Left cardiac atrium (tissue), 4 donors: ENCODE measurements at regions not wholly inside any gene's neighbourhood (a gene's known extent, or its start where the extent isn't known, plus 50 kb on each side); places are given as distances from the start of the nearest gene placed in this dataset.
A peak's percentile ranks its signal among the peaks of the same experiment; 100 is the strongest.

Source experiments
- ATAC-seq, 2 donors: fragments of 200-7000 bp; cut with Tn5 transposase; one replicate each; pipeline ENCODE4 v1.9.1; 2020; ENCODE audit warnings: mild to moderate bottlenecking in 2 of 2, moderate library complexity in 2 of 2
- DNase-seq: peaks from one replicate; pipeline ENCODE4 v3.0.0-alpha.2; 2020
- intact Hi-C, 2 donors: fragments of 100-400 bp; cut with DNase I; formaldehyde crosslinking; loops; one replicate each; pipeline versions ENCODE4 v1.14.1 to v1.15.1; 2022 to 2023
- donor health status: DM: no; HTN: yes; CAD: no.
- donor health status: DM: no; HTN: yes; CAD: no; lungs with severe emphysema.
- donor health status: DM: yes; HTN: yes; CAD: no.
- donor health status: Dilated cardiomyopathy.

DNA sequence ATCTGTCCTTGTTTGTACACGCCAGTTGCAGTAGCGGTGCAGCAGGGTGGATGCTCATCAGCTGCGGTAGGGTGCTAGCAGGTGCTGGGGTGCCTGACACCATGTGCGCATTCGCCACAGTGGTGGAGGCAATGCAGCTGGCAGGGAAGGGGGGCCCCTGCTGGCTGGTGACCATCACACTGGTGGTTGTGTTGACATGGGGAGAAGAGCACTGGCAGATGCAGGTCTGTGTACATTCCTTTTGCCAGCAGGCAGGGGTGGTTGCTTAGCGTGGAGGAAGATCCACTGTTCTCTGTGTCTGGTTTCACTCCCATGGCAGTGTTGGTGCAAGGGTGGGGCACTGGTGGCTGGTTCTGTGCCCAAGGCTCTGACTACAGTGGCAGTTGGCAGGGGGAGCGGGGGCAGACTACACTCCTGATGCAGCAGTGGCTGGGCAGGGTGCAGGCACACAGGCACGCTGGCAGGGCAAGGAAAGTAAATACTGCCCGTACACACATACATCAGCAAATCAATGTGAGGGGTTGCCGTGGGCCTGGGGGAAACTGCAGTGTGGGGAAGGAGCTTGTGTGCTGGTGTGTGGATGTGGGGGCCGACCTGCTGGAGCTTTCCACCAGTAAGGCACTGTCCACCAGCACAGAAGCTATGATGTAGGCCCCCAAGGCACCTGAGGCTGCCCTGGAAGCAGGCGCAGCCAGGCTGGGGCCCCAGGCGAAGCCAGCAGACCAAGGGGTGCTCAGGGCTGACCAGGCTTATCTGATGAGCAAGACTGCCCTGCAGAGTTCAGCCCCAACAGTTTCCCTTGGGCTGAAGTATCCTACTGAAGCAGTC is 87.2 kb upstream of the UNC5B start:
- intact Hi-C loops = no loop called here
- DNase-seq (no peak), ATAC-seq (peak; percentile 48 to 59)

DNA sequence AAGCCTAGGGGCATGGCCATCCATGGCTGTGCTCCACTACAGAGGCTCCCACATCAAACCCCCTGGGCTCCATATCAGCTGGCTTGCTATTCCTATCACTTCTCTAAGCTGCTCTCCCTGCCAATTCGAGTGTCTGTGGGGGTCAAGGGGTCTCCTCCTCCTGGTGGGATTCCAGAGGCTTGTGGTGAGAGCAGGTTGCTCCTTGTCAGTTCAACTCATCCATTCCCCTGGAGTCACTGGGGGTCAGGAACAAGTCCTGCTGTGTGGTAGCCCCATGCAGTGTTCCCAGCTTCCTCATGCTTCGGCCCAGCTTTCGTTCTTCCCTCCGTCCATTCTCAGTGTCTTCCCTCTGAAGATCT is 86.6 kb upstream of the UNC5B start:
- ATAC-seq (no peak), DNase-seq (no peak)
- intact Hi-C loops = no loop called here

DNA sequence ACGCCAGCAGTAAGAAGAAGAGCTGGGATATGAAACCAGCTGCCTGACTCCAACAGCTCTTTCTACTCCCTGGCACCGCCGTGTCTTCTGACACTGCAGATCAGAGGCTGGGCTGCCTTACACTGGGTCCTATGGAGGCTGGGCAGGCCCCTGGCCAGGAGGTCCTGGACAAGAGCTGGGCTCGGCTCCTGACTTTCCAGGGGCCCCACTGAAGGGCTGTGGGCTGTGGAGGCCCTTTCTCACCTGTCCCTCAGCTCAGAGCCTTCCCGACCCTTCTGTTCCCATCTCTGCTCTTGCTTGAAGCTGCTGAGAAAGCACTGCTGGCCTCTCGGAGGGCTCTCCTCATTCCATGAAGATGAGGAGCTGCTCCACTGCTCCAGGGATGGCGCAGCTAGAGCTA is 85.9 kb upstream of the UNC5B start:
- ATAC-seq = no peak
- DNase-seq = no peak
- intact Hi-C loops = no loop called here

DNA sequence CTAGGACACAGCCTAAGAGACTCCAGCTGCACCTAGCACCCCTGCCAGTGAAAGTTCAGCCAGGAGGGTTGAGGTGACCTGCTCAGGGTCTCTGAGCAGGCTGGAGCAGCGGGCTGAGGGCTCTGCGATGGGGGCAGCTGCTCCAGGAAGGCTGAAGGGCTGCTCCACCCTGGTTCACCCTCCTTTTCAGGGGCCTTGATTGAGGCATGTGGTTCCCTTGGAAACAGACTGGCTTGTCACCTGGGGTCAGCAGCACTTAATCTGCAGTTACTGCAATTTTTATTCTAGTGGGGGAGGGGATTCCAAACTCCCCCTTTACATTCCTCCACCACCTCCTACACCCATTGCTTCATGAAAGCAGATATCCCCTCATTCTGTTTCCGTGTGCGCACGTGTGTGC is 85.3 kb upstream of the UNC5B start:
- intact Hi-C loops = no loop called here
- DNase-seq = no peak
- no peak for ATAC-seq

DNA sequence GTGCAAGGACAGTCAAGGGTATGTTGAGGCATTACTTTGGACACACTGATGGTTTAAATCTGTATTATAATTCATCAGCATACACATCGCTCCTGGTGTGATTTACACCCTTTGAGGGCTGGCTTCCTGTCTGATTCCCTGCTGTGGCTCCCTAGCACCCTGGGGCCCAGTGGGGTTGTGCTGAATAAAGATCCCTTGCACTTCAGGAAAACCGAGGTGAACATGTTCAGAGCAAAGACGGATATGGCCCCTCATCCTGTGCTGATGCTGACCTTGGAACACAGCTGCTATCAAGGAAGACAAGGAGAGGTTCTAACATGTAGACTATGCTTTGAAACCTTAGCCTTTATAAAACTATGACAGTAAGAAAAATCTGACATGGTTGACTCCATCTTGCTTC is 84.6 kb upstream of the UNC5B start:
- intact Hi-C loops = no loop called here
- DNase-seq (no peak), ATAC-seq (no peak)

DNA sequence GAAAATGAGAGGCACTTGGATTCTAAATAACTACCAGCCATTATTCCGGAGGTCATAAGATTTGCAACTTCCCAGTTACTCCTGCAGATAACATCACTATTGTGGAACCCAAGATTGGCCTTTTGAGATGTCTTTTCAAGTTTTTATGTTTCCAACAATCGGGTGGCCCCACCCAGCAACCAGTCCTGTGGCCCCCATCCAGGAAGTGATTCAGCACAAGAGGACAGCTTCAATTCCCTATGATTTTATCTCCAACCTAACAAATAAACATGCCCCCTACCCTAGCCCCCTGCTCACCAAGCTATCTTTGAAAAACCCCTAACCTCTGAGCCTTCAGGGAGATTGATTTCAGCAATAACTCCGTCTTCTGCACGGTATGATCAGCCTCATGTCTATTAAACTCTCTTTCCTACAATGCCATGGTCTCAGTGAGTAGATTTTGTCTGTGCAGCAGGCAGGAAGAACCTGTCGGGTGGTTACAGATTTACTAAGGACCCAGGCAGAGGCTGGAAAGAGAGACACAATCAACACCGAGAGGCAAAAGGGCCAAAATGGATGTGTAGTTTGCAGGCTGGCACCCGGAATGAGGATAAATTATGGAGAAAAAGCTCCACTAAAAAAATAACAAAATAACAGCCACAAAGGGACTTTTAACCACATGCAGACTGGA is 83.9 kb upstream of the UNC5B start:
- DNase-seq (peak; percentile 66), ATAC-seq (no peak)
- intact Hi-C loops = no loop called here

DNA sequence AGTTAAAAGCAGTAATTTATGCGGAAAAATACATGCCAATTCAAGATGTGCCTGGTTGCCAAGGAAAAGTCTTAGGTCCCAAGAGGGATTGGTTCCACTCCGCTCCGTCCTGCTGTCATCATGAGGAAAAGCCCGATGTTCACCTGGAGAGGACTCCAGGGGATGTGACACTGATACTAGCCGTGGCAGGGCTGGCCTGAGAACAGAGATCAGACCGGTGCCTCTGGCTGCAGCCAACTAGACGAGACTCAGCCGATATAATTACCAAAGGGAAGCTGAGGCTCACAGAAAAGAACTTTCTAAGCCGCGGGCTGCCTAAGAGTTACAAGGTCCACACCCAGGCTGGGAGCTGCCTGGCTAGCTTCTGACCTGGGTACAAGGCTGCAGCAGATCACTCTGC is 81.3 kb upstream of the UNC5B start:
- intact Hi-C loops = no loop called here
- no peak for DNase-seq
- ATAC-seq = no peak

DNA sequence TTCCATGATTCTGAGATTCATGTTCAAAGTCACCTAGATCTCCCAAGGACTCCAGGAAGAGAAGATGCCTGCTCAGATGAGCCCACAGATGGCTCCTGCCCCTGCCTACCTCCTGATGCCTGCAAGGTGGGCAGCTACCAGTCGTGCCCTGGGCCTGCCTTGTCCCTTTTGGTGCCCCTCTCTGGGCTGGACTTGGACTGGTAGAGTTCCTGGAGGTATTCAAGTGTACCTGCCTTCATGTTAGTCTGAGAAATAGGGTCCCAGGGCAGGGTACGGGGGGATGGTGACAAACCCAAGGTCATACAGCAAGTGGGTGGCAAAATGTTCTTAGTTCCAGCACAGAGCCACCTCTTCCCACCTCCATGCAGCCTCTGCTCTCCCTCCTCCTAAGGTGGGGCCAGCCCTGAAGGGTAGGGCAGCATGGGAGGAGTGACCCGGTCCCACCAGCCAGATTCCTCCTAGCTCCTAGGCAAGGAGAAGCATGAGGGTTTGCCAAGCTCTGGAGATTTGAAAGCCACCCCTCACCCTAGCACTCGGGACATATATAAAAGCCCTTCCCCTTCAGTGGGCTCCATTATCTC is 80.8 kb upstream of the UNC5B start:
- no peak for ATAC-seq
- DNase-seq = no peak
- intact Hi-C loops = no loop called here

DNA sequence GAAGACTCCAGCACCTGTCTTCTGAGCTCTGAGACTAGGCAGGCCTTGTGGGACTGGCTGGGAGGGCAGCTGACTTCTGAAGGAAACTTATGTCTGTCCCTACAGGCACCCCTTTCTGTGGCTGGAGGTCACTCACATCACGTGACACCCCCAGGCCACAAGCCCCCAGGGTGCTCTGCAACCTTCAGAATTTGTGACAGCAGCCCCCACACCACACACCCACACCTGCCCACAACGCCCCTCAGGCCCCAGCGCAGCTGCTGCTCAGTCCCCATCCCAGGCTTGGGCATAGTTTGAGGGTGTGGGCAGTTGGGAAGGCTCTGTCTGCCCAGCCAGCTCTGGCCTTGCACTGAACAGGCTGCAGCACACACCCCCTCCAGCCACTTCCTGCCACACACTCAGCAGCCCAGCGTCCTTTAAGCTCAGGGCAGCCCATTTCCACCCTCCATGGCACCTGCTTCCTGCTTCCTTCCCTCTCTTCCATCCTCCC is 80.0 kb upstream of the UNC5B start:
- intact Hi-C loops = no loop called here
- ATAC-seq (no peak), DNase-seq (no peak)

DNA sequence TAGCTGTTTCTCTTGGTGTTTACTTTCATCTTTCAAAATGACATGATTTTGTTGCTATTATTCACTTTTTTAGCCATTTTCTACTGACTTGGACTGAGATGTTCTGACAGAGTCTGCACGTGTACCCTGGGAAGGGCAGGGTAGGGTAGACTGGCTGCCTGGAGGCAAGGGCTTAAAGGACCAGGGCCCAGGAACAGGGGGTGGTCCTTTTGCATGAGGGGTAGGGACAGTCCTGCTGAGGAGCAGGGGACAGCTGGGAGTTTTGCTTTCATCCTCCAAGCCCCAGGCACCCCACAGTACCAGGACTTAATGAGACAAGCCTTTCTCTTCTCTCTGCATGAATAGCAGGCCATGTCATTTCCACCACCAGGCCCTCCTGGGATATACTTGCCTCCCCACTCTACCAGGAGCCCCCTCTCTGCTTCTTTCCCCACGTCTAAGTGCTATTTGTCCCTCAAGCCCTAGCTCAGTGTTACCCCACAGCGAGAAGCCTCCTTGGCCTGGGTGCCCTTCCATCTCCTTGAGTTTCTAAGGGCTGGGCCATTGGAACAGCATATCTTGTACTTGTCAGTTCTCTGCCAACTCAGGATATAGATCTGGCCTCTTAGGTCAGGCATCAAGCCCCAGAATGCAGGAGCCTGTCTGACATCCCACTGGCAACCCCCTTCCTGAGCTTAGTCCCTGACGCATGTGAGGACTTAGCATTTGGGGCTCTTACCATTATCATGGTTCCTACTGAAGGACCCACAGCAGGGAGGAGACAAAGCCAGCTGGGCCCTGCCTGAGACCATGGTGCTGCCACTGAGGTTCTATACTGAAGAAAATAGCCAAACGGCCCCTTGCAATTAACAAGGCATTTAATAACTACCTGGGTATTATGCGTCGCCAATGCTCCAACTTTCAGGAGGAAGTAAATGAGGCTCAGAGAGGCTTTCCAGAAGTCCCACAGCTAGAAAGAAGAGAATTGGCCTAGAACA is 78.4 kb upstream of the UNC5B start:
- intact Hi-C loops = no loop called here
- ATAC-seq (no peak), DNase-seq (no peak)

DNA sequence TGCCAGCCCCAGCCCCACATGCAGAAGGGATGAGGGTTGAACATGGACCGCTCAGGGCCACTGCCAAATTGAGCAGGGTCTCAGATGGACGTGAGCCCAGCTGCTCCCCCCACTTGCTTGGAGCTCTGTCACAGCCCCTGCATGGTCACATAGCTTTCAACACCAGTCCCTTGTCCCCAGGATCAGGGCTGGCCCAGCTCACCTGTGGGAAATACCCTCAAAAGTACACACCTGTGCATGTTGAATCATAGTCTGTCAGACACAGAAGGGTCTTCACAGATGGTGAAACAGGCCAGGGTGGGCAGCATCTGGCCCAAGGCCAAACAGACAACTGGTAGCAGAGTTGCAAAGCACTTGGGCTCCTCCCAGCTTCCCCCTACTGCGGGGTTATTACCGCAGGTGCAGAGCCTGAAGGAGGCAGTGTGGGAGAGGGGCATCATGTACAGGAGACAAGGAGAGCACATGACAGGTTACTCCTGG is 77.6 kb upstream of the UNC5B start:
- DNase-seq (no peak), ATAC-seq (no peak)
- intact Hi-C loops = no loop called here

DNA sequence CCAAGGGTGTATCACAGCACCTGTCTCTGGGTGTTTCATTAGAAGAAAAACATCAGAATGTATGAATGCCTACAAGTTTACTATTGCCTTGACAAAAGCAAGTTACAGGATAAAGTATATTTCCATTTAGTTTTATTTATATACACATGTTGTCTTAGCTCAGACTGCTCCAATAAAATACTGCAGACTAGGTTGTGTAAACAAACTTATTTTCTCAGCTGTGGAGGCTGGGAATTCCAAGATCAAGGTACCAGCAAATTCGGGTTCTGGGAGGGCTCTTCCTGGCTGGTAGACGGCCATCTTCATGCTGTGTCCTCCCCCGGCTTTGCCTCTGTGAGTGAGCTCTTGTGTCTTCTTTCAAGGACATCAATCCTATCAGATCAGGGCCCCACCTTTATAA is 77.1 kb upstream of the UNC5B start:
- ATAC-seq (no peak), DNase-seq (no peak)
- intact Hi-C loops = no loop called here

DNA sequence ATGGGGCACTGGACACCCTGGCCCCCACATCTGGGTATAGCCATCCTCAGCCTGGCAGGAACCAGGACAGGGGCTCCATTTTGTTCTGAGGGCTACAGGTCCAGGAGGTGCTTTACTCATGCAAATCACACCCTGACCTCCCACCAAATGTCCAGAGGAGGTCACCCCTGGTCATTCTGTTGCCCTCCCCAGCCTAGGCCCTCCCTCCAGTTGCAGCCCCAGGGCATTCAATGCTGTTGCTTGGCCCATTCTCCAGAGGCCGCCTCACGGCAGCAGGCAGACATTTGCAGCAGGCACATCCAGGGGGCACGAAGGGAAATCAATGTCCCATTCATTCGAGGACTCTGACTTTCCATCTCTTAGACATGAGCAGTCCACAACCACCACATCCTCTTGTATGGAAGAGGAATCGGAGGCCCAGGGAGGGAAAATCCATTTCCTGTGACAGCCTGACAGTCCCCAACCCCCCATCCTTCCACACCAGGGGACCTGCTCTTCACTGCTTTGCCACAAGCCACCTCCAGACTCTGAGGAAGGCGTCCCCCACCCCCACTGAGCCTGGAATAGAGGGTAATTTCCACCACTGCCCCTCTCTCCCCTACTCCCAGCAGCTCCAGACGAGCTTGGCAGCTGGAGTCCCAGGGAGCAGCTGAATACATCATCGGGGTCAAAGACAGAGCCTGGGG is 76.2 kb upstream of the UNC5B start:
- DNase-seq (no peak), ATAC-seq (no peak)
- intact Hi-C loops = no loop called here

DNA sequence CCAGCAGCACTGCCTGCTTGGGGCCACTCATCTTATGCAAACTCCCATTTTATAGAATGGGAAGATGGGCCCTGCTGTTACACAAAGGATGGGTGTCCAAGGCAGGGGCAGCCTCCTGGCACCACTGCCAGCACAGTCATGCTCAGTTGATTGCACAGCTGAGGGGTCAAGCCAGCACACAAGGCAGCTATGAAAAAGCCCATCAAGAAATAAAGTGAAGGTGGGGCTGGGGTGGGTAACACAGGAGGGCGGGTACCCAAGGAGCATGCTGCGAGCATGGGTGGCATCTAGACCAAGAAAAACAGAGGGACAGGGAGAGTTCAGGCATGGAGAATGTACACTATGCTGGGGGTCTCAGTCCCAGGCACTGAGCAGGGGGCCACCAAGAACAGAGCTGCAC is 74.7 kb upstream of the UNC5B start:
- ATAC-seq (no peak), DNase-seq (no peak)
- intact Hi-C loops = no loop called here

DNA sequence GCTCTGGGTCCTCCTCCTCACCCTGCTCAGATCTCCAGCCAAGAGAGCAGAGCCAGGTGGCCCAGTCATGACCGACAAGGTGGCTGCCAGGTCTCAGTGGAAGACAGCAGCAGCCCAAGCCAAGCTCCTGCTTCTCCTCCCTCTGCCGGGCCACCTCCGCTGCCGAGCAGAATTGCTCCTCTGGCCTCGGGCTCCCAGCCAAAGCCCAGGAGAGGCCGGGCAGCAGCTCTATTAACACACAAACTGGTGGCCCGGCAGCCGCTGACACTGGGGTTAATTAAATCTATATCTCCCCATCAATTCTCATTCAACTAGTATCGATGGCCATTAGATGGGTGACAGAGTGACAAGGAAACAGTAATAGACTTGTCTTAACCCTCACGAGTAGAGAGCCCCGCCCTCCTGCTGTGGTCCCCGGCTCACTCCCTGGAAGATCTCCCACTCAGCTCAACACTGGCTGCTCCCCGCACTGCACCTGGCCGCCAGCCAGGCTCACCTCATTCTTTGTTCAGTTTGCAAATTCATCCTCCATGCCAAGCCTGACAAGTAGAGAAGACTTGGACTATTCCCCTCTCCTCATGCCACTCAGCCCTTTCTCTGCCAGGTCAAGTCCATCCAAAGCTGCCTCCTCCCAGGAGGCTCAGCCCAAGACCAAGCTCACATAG is 74.1 kb upstream of the UNC5B start:
- intact Hi-C loops = no loop called here
- ATAC-seq (peak; percentile 29 to 53), DNase-seq (no peak)

DNA sequence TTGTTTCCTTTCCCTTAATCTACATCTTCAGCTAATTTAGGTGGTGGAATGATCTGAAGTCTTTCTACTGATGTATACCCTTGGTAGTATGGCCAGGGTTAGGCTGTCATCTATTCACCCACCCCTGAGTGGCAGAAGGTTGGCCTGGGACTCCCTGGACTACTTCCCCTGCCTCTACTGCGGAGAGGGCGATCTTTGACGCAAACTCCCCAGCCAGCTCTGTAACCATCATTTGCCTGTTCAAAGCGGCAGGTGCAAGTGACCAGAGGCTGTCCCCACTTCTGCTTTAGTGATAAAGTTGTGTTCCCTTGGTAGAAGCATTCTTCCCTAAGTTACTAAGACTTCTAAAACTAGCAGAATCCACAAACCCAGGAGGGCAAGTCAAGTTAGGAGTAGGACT is 70.8 kb upstream of the UNC5B start:
- DNase-seq (no peak), ATAC-seq (no peak)
- intact Hi-C loops = no loop called here

DNA sequence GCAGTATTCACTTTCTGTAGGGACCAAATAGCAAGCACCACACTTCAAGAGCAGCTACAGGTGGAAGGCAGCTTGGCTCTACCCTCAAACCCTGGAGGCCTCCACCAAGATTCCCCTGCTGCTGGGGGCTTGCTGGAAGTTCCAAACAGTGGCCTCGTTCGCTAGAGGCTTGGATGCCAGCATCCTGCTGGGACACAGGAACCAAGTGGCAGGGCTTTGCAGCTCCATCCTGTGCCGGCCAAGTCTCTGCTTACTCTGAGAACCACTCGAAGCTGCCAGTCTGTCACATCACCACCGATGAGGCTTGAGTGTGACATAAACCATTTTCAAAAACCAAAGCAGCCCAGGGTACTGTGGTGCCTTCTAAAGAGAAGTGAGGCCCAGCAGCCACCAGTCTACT is 69.2 kb upstream of the UNC5B start:
- intact Hi-C loops = no loop called here
- peak; percentile 66 to 79 for ATAC-seq
- peak; percentile 33 for DNase-seq

DNA sequence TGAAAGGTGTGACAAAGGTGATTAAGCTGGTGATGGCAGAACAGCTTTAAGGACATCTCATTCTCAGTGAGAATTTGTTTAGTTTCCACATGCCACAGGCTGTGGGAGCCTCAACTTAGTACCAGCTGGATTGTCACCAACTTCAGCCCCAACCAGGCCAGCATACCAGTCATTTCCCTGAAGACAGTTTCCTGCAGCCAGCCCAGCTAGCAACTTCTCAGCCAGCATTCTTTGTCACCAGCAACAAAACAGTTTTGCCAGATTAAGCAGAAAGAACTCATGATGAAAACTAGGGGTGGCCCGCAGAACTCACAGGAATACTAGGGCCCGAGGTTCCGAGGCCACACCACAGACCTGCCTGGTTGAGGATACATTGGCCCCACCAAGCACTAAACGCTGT is 68.8 kb upstream of the UNC5B start:
- ATAC-seq (peak in 1 of 2 donors; percentile 56), DNase-seq (no peak)
- intact Hi-C loops = no loop called here
